CD4-positive, alpha-beta T cell treated with Interleukin-10 for 1 hour (primary cell): ENCODE measurements at regions not wholly inside any gene's neighbourhood (a gene's known extent, or its start where the extent isn't known, plus 50 kb on each side); places are given as distances from the start of the nearest gene placed in this dataset.
"Not testable (repeated sequence)": the region's sequence is repeated elsewhere in the genome, so short reads cannot be mapped to it uniquely, and the experiment has no call there.

ENCODE experiments used
- DNase-seq: peaks from one replicate; pipeline ENCODE4 v3.0.0-alpha.2; 2020

- no peak for DNase-seq
Measured at GRCh38 chr5:13212886-13213285, 731.6 kb downstream of the DNAH5 start.

GRCh38 chr5:13211064-13211463, 733.4 kb downstream of the DNAH5 start:
- no peak for DNase-seq

- no peak for DNase-seq
Measured at GRCh38 chr5:13207112-13207511, 737.4 kb downstream of the DNAH5 start.

GRCh38 chr5:13201022-13201421, 743.5 kb downstream of the DNAH5 start:
- DNase-seq: no peak

GRCh38 chr5:13198226-13198625, 746.3 kb downstream of the DNAH5 start:
- DNase-seq: not testable (repeated sequence)

- DNase-seq: no peak
Measured at GRCh38 chr5:13189532-13189931, 755.0 kb downstream of the DNAH5 start.

GRCh38 chr5:13188371-13188770, 756.1 kb downstream of the DNAH5 start:
- no peak for DNase-seq

GRCh38 chr5:13187186-13187585, 757.3 kb downstream of the DNAH5 start:
- no peak for DNase-seq

- DNase-seq: no peak
Measured at GRCh38 chr5:13186177-13186576, 758.3 kb downstream of the DNAH5 start.

- DNase-seq: no peak
Measured at GRCh38 chr5:13179407-13180087, 764.9 kb downstream of the DNAH5 start.

- no peak for DNase-seq
Measured at GRCh38 chr5:13143630-13144029, 800.9 kb downstream of the DNAH5 start.

- no peak for DNase-seq
Measured at GRCh38 chr5:13143214-13143613, 801.3 kb downstream of the DNAH5 start.

GRCh38 chr5:13133951-13134350, 810.5 kb downstream of the DNAH5 start:
- no peak for DNase-seq

GRCh38 chr5:13115476-13115875, 829.0 kb downstream of the DNAH5 start:
- no peak for DNase-seq

GRCh38 chr5:13108265-13108664, 836.2 kb downstream of the DNAH5 start:
- DNase-seq: no peak

- DNase-seq: no peak
Measured at GRCh38 chr5:13107537-13107936, 837.0 kb downstream of the DNAH5 start.

- DNase-seq: no peak
Measured at GRCh38 chr5:13081116-13081515, 863.4 kb downstream of the DNAH5 start.

GRCh38 chr5:13072936-13073335, 871.6 kb downstream of the DNAH5 start:
- DNase-seq: peak; percentile 2

GRCh38 chr5:13063088-13063487, 881.4 kb downstream of the DNAH5 start:
- DNase-seq: no peak

- no peak for DNase-seq
Measured at GRCh38 chr5:13045897-13046551, 898.5 kb downstream of the DNAH5 start.

- DNase-seq: no peak
Measured at GRCh38 chr5:13034061-13034460, 910.4 kb downstream of the DNAH5 start.

- no peak for DNase-seq
Measured at GRCh38 chr5:13029211-13029610, 915.3 kb downstream of the DNAH5 start.

- no peak for DNase-seq
Measured at GRCh38 chr5:13027874-13028273, 916.6 kb downstream of the DNAH5 start.

GRCh38 chr5:13019729-13020128, 924.8 kb downstream of the DNAH5 start:
- DNase-seq: no peak

GRCh38 chr5:13003457-13003856, 941.0 kb downstream of the DNAH5 start:
- DNase-seq: no peak
